ENCODE measurements at regions not wholly inside any gene's neighbourhood (a gene's known extent, or its start where the extent isn't known, plus 50 kb on each side); places are given as distances from the start of the nearest gene placed in this dataset.

- Histone ChIP-seq H3K27ac (ENCODE audit: extremely low read depth, low read depth, low read length) (no peak overlapping the region), H3K4me3 (ENCODE audit: low read depth, low read length) (no peak overlapping the region), H3K36me3 (ENCODE audit: control insufficient read depth in 2 of 2, insufficient read depth in 1 of 2, low read length in 2 of 2) (no peaks in the 10 kb centered on the region), H3K4me1 (ENCODE audit: control insufficient read depth, insufficient read depth, low read length) (no peaks in the 10 kb centered on the region; the same call in 1 of the 2 replicates), H3K9me3 (ENCODE audit: control insufficient read depth, insufficient read depth, low read depth, low read length) (no peaks in the 10 kb centered on the region)
- CTCF ChIA-PET, result interaction anchor here (0.8 kb wide), 1 partner anchor 28 kb away, joined by 3 read pairs; no protein-coding TSS in a partner anchor
- no peak for TF ChIP-seq ZEB2 (tag by site-specific recombination; IDR thresholded peaks at IDR 0.05)
- no peak for TF ChIP-seq ZBTB1 (tag by site-specific recombination; IDR thresholded peaks at IDR 0.05)
- TF ChIP-seq SP3 (tag by site-specific recombination; IDR thresholded peaks at IDR 0.05), result no peak
- TF ChIP-seq ZBTB8A (tag by site-specific recombination; IDR thresholded peaks at IDR 0.05), result no peak
- POLR2A ChIA-PET, result no interaction called here
Observed at GRCh38 chr3:187811585-187812250, 66.5 kb upstream of the BCL6 start.

GRCh38 chr3:187812496-187812895, 67.2 kb upstream of the BCL6 start:
- TF ChIP-seq ZNF658 (tag by site-specific recombination; IDR thresholded peaks at IDR 0.05), result no peak
- TF ChIP-seq ZNF19 (tag by site-specific recombination; IDR thresholded peaks at IDR 0.05; ENCODE audit: low read depth), result no peak
- TF ChIP-seq TCF7L2 (IDR thresholded peaks at IDR 0.05; ENCODE audit: borderline replicate concordance, low read depth, low read length), result no peak
- no peak for TF ChIP-seq WT1 (tag by site-specific recombination; IDR thresholded peaks at IDR 0.05)
- no peak for TF ChIP-seq ZNF701 (tag by site-specific recombination; IDR thresholded peaks at IDR 0.05)
- TF ChIP-seq, protein P1, sequence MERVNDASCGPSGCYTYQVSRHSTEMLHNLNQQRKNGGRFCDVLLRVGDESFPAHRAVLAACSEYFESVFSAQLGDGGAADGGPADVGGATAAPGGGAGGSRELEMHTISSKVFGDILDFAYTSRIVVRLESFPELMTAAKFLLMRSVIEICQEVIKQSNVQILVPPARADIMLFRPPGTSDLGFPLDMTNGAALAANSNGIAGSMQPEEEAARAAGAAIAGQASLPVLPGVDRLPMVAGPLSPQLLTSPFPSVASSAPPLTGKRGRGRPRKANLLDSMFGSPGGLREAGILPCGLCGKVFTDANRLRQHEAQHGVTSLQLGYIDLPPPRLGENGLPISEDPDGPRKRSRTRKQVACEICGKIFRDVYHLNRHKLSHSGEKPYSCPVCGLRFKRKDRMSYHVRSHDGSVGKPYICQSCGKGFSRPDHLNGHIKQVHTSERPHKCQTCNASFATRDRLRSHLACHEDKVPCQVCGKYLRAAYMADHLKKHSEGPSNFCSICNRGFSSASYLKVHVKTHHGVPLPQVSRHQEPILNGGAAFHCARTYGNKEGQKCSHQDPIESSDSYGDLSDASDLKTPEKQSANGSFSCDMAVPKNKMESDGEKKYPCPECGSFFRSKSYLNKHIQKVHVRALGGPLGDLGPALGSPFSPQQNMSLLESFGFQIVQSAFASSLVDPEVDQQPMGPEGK (tag by site-specific recombination; IDR thresholded peaks at IDR 0.05), result no peak
- no peak for TF ChIP-seq KLF7 (tag by site-specific recombination; IDR thresholded peaks at IDR 0.05; ENCODE audit: borderline replicate concordance)
- TF ChIP-seq, protein P2, sequence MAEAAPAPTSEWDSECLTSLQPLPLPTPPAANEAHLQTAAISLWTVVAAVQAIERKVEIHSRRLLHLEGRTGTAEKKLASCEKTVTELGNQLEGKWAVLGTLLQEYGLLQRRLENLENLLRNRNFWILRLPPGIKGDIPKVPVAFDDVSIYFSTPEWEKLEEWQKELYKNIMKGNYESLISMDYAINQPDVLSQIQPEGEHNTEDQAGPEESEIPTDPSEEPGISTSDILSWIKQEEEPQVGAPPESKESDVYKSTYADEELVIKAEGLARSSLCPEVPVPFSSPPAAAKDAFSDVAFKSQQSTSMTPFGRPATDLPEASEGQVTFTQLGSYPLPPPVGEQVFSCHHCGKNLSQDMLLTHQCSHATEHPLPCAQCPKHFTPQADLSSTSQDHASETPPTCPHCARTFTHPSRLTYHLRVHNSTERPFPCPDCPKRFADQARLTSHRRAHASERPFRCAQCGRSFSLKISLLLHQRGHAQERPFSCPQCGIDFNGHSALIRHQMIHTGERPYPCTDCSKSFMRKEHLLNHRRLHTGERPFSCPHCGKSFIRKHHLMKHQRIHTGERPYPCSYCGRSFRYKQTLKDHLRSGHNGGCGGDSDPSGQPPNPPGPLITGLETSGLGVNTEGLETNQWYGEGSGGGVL (tag by site-specific recombination; IDR thresholded peaks at IDR 0.05), result no peak
- no peak for TF ChIP-seq ZNF521 (tag by site-specific recombination; IDR thresholded peaks at IDR 0.05)
- TF ChIP-seq ZNF623 (tag by site-specific recombination; IDR thresholded peaks at IDR 0.05), result no peak
- TF ChIP-seq ZNF555 (tag by site-specific recombination; conservative IDR thresholded peaks at IDR 0.05), result no peak
- no peaks in the 10 kb centered on the region for H3K36me3 ChIP-seq (ENCODE audit: control insufficient read depth in 2 of 2, insufficient read depth in 1 of 2, low read length in 2 of 2)
- POLR2A ChIA-PET, result no interaction called here
- no peak overlapping the region for H3K4me3 ChIP-seq (ENCODE audit: low read depth, low read length)
- no peaks in the 10 kb centered on the region; the same call in 1 of the 2 replicates for H3K4me1 ChIP-seq (ENCODE audit: control insufficient read depth, insufficient read depth, low read length)
- no peaks in the 10 kb centered on the region for H3K9me3 ChIP-seq (ENCODE audit: control insufficient read depth, insufficient read depth, low read depth, low read length)
- H3K27ac ChIP-seq (ENCODE audit: extremely low read depth, low read depth, low read length), result no peak overlapping the region
- CTCF ChIA-PET, result no interaction called here

- ChIA-PET POLR2A (no interaction called here), CTCF (no interaction called here)
- Histone ChIP-seq H3K27ac (ENCODE audit: extremely low read depth, low read depth, low read length) (no peak overlapping the region), H3K4me1 (ENCODE audit: control insufficient read depth, insufficient read depth, low read length) (no peaks in the 10 kb centered on the region; the same call in 1 of the 2 replicates), H3K9me3 (ENCODE audit: control insufficient read depth, insufficient read depth, low read depth, low read length) (no peaks in the 10 kb centered on the region), H3K36me3 (ENCODE audit: control insufficient read depth in 2 of 2, insufficient read depth in 1 of 2, low read length in 2 of 2) (no peaks in the 10 kb centered on the region), H3K4me3 (ENCODE audit: low read depth, low read length) (no peak overlapping the region)
- TF ChIP-seq ZXDB (tag by site-specific recombination; IDR thresholded peaks at IDR 0.05) (no peak), ZNF837 (tag by site-specific recombination; IDR thresholded peaks at IDR 0.05) (no peak), YY2 (tag by site-specific recombination; IDR thresholded peaks at IDR 0.05) (no peak), ZNF658 (tag by site-specific recombination; IDR thresholded peaks at IDR 0.05) (no peak), ZBTB48 (tag by site-specific recombination; IDR thresholded peaks at IDR 0.05) (no peak), ZNF366 (tag by site-specific recombination; conservative IDR thresholded peaks at IDR 0.05) (no peak)
- TF ChIP-seq, protein P3, sequence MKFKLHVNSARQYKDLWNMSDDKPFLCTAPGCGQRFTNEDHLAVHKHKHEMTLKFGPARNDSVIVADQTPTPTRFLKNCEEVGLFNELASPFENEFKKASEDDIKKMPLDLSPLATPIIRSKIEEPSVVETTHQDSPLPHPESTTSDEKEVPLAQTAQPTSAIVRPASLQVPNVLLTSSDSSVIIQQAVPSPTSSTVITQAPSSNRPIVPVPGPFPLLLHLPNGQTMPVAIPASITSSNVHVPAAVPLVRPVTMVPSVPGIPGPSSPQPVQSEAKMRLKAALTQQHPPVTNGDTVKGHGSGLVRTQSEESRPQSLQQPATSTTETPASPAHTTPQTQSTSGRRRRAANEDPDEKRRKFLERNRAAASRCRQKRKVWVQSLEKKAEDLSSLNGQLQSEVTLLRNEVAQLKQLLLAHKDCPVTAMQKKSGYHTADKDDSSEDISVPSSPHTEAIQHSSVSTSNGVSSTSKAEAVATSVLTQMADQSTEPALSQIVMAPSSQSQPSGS (tag by site-specific recombination; IDR thresholded peaks at IDR 0.05; ENCODE audit: low read depth), result no peak
- TF ChIP-seq, protein P4, sequence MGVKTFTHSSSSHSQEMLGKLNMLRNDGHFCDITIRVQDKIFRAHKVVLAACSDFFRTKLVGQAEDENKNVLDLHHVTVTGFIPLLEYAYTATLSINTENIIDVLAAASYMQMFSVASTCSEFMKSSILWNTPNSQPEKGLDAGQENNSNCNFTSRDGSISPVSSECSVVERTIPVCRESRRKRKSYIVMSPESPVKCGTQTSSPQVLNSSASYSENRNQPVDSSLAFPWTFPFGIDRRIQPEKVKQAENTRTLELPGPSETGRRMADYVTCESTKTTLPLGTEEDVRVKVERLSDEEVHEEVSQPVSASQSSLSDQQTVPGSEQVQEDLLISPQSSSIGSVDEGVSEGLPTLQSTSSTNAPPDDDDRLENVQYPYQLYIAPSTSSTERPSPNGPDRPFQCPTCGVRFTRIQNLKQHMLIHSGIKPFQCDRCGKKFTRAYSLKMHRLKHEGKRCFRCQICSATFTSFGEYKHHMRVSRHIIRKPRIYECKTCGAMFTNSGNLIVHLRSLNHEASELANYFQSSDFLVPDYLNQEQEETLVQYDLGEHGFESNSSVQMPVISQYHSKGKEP (tag by site-specific recombination; IDR thresholded peaks at IDR 0.05), result no peak
- TF ChIP-seq, protein P5, sequence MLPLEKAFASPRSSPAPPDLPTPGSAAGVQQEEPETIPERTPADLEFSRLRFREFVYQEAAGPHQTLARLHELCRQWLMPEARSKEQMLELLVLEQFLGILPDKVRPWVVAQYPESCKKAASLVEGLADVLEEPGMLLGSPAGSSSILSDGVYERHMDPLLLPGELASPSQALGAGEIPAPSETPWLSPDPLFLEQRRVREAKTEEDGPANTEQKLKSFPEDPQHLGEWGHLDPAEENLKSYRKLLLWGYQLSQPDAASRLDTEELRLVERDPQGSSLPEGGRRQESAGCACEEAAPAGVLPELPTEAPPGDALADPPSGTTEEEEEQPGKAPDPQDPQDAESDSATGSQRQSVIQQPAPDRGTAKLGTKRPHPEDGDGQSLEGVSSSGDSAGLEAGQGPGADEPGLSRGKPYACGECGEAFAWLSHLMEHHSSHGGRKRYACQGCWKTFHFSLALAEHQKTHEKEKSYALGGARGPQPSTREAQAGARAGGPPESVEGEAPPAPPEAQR (tag by site-specific recombination; IDR thresholded peaks at IDR 0.05), result no peak
Observed at GRCh38 chr3:187813198-187813597, 67.9 kb upstream of the BCL6 start.

All from HEK293 (cell line).